ENCODE measurements at regions not wholly inside any gene's neighbourhood (a gene's known extent, or its start where the extent isn't known, plus 50 kb on each side); places are given as distances from the start of the nearest gene placed in this dataset.

- Histone ChIP-seq H3K4me1 (ENCODE audit: insufficient read depth, low read length, poor library complexity, severe bottlenecking) (peaks cover 12% of the 10 kb centered on the region), H3K27me3 (replicated peaks; ENCODE audit: insufficient read depth, low read depth, low read length, poor library complexity) (no peaks in the 10 kb centered on the region), H3K36me3 (ENCODE audit: insufficient read depth, low read length, poor library complexity, severe bottlenecking) (no peaks in the 10 kb centered on the region), H3K27ac (ENCODE audit: low read depth, low read length, poor library complexity, severe bottlenecking) (no peak overlapping the region), H3K9me3 (ENCODE audit: low read depth, low read length, poor library complexity, severe bottlenecking) (no peaks in the 10 kb centered on the region), H3K4me3 (ENCODE audit: low read depth, low read length, poor library complexity, severe bottlenecking) (no peak overlapping the region)
- DNase-seq (ENCODE audit: low spot score), result peak; percentile 39
- intact Hi-C loops (cut with micrococcal nuclease; ENCODE audit: unreplicated experiment), result no loop called here
- BruUV-seq (replicated peaks), result no TSS peak
- TF ChIP-seq CTCF (conservative IDR thresholded peaks at IDR 0.05; ENCODE audit: low read depth, low read length) (no peak), EZH2 (IDR thresholded peaks at IDR 0.05; ENCODE audit: borderline replicate concordance, low read depth, low read length, poor library complexity, severe bottlenecking) (no peak)
- ChIA-PET POLR2A (ENCODE audit: low non-redundant PET) (no interaction called here), CTCF (no interaction called here)
Observed at GRCh38 chr3:144549166-144549565, 577.5 kb downstream of the DIPK2A start.

- ChIA-PET POLR2A (ENCODE audit: low non-redundant PET) (no interaction called here), CTCF (no interaction called here)
- Histone ChIP-seq H3K9me3 (ENCODE audit: low read depth, low read length, poor library complexity, severe bottlenecking) (no peaks in the 10 kb centered on the region), H3K4me1 (ENCODE audit: insufficient read depth, low read length, poor library complexity, severe bottlenecking) (peaks cover 3% of the 10 kb centered on the region), H3K36me3 (ENCODE audit: insufficient read depth, low read length, poor library complexity, severe bottlenecking) (no peaks in the 10 kb centered on the region), H3K27me3 (replicated peaks; ENCODE audit: insufficient read depth, low read depth, low read length, poor library complexity) (no peaks in the 10 kb centered on the region), H3K4me3 (ENCODE audit: low read depth, low read length, poor library complexity, severe bottlenecking) (no peak overlapping the region), H3K27ac (ENCODE audit: low read depth, low read length, poor library complexity, severe bottlenecking) (no peak overlapping the region)
- BruUV-seq (replicated peaks), result no TSS peak
- intact Hi-C loops (cut with micrococcal nuclease; ENCODE audit: unreplicated experiment), result no loop called here
- no peak for DNase-seq (ENCODE audit: low spot score)
- TF ChIP-seq EZH2 (IDR thresholded peaks at IDR 0.05; ENCODE audit: borderline replicate concordance, low read depth, low read length, poor library complexity, severe bottlenecking), result no peak
Observed at GRCh38 chr3:144552346-144553057, 580.9 kb downstream of the DIPK2A start.

GRCh38 chr3:144553301-144553700 is 581.7 kb downstream of the DIPK2A start:
- Histone ChIP-seq H3K4me3 (ENCODE audit: low read depth, low read length, poor library complexity, severe bottlenecking) (no peak overlapping the region), H3K36me3 (ENCODE audit: insufficient read depth, low read length, poor library complexity, severe bottlenecking) (no peaks in the 10 kb centered on the region), H3K27ac (ENCODE audit: low read depth, low read length, poor library complexity, severe bottlenecking) (no peak overlapping the region), H3K9me3 (ENCODE audit: low read depth, low read length, poor library complexity, severe bottlenecking) (no peaks in the 10 kb centered on the region), H3K4me1 (ENCODE audit: insufficient read depth, low read length, poor library complexity, severe bottlenecking) (peaks cover 3% of the 10 kb centered on the region), H3K27me3 (replicated peaks; ENCODE audit: insufficient read depth, low read depth, low read length, poor library complexity) (no peaks in the 10 kb centered on the region)
- POLR2A ChIA-PET (ENCODE audit: low non-redundant PET), result interaction anchor here (0.7 kb wide), 1 partner anchor 84 kb away, joined by 5 read pairs; no protein-coding TSS in a partner anchor
- CTCF ChIA-PET, result no interaction called here
- intact Hi-C loops (cut with micrococcal nuclease; ENCODE audit: unreplicated experiment), result no loop called here
- BruUV-seq (replicated peaks), result no TSS peak
- no peak for DNase-seq (ENCODE audit: low spot score)
- TF ChIP-seq CTCF (conservative IDR thresholded peaks at IDR 0.05; ENCODE audit: low read depth, low read length), result no peak
- no peak for TF ChIP-seq EZH2 (IDR thresholded peaks at IDR 0.05; ENCODE audit: borderline replicate concordance, low read depth, low read length, poor library complexity, severe bottlenecking)

- intact Hi-C loops (cut with micrococcal nuclease; ENCODE audit: unreplicated experiment), result no loop called here
- ChIA-PET CTCF (no interaction called here), POLR2A (ENCODE audit: low non-redundant PET) (no interaction called here)
- no peak for DNase-seq (ENCODE audit: low spot score)
- no peaks in the 10 kb centered on the region for H3K27me3 ChIP-seq (replicated peaks; ENCODE audit: insufficient read depth, low read depth, low read length, poor library complexity)
- H3K9me3 ChIP-seq (ENCODE audit: low read depth, low read length, poor library complexity, severe bottlenecking), result no peaks in the 10 kb centered on the region
- no peaks in the 10 kb centered on the region for H3K36me3 ChIP-seq (ENCODE audit: insufficient read depth, low read length, poor library complexity, severe bottlenecking)
- TF ChIP-seq EZH2 (IDR thresholded peaks at IDR 0.05; ENCODE audit: borderline replicate concordance, low read depth, low read length, poor library complexity, severe bottlenecking), result no peak
- TF ChIP-seq CTCF (conservative IDR thresholded peaks at IDR 0.05; ENCODE audit: low read depth, low read length), result no peak
- no peak overlapping the region for H3K4me3 ChIP-seq (ENCODE audit: low read depth, low read length, poor library complexity, severe bottlenecking)
- no peak overlapping the region for H3K27ac ChIP-seq (ENCODE audit: low read depth, low read length, poor library complexity, severe bottlenecking)
- H3K4me1 ChIP-seq (ENCODE audit: insufficient read depth, low read length, poor library complexity, severe bottlenecking), result no peaks in the 10 kb centered on the region
- no TSS peak for BruUV-seq (replicated peaks)
Observed at GRCh38 chr3:144554889-144555288, 583.3 kb downstream of the DIPK2A start.

Data from A673 (cell line).